ENCODE measurements at regions not wholly inside any gene's neighbourhood (a gene's known extent, or its start where the extent isn't known, plus 50 kb on each side); places are given as distances from the start of the nearest gene placed in this dataset.

DNA sequence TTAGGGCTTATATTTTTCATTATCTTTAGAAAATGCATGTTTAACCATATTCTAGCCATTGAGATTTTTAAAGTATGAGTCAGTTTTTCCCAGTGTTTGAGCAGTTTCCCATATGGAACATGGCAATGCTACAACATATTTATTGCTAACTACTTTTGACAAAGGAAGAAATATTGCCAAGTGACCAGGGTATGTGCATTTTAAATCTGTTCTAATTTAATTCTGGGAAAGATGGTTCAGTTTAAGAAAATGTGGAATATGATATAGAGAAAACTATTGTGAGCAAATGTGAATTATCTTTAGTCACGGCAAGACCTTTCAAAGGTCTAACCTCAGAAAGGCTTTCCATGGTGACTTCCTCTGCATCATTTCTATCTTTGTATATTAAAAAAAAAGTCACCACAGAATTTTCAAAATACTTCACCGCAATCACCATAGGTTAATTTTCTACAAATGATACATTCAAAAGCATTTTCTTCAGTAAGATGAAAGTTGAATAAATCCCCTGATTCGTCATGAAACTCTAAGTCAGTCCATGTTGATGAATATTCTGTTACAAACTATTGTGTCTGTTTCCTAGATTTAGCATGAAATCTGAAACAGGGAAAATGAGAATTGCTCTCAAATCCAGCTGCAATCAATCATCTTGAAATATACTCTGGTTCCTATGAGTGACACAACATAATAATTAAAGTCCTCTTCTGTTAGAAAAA, 2349.0 kb upstream of the TENM3 start:
- no peak overlapping the region for H3K27ac ChIP-seq (ENCODE audit: low read depth, low read length)
- no peaks in the 10 kb centered on the region for H3K4me1 ChIP-seq (ENCODE audit: control insufficient read depth, insufficient read depth, low read length, unreplicated experiment)
- H3K4me3 ChIP-seq (ENCODE audit: low read depth, low read length) = no peak overlapping the region
- H3K27me3 ChIP-seq (ENCODE audit: insufficient read depth, low read length) = no peaks in the 10 kb centered on the region
- no peak overlapping the region for H2AFZ ChIP-seq (ENCODE audit: low read length, unreplicated experiment)
- no peaks in the 10 kb centered on the region for H3K79me2 ChIP-seq (ENCODE audit: control insufficient read depth, insufficient read depth, low read length, unreplicated experiment)
- no peaks in the 10 kb centered on the region for H3K36me3 ChIP-seq (ENCODE audit: insufficient read depth, low read length)

DNA sequence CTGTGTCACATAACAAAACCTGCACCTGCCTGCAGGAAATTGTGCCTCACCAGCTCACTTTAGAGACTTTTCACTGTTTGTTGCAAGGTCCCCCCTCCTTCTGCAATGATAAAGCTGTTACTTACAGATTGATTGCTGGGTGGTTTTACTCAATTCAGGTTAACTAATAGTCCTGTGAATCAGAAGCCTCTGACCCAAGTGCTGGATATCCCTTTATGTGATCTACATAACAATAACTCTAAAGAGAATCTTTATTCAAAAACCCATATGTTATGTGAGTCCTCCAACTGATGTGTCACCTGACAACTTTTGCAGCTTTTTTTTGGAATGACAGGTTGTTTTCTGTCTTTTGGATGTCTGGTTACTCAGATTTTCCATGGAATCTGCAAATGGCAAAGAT, 2323.6 kb upstream of the TENM3 start:
- no peaks in the 10 kb centered on the region for H3K27me3 ChIP-seq (ENCODE audit: insufficient read depth, low read length)
- no peaks in the 10 kb centered on the region for H3K4me1 ChIP-seq (ENCODE audit: control insufficient read depth, insufficient read depth, low read length, unreplicated experiment)
- H3K4me3 ChIP-seq (ENCODE audit: low read depth, low read length) = no peak overlapping the region
- H3K79me2 ChIP-seq (ENCODE audit: control insufficient read depth, insufficient read depth, low read length, unreplicated experiment) = no peaks in the 10 kb centered on the region
- no peak overlapping the region for H3K27ac ChIP-seq (ENCODE audit: low read depth, low read length)
- no peaks in the 10 kb centered on the region for H3K36me3 ChIP-seq (ENCODE audit: insufficient read depth, low read length)
- H2AFZ ChIP-seq (ENCODE audit: low read length, unreplicated experiment) = no peak overlapping the region

DNA sequence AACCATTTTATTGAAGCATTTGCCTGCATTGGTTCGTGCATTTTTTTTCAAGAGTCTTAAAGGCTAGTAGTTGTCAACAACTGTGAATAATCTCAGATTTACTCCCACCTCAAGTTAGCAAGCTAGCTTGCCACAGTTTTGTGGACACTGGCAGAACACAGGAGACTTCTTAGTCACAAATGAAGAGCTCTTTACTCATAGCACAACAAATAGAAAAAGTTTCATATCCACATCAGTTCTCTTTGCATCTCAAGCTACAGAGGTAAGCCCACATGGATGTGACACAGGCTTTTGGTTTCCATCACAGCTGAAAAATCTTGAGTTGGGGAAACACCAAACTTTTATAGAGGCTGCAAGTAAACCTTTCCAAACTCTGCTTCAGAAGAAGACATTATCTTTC, 2315.7 kb upstream of the TENM3 start:
- no peaks in the 10 kb centered on the region for H3K27me3 ChIP-seq (ENCODE audit: insufficient read depth, low read length)
- H3K79me2 ChIP-seq (ENCODE audit: control insufficient read depth, insufficient read depth, low read length, unreplicated experiment) = no peaks in the 10 kb centered on the region
- no peak overlapping the region for H2AFZ ChIP-seq (ENCODE audit: low read length, unreplicated experiment)
- H3K27ac ChIP-seq (ENCODE audit: low read depth, low read length) = no peak overlapping the region
- H3K36me3 ChIP-seq (ENCODE audit: insufficient read depth, low read length) = no peaks in the 10 kb centered on the region
- no peaks in the 10 kb centered on the region for H3K4me1 ChIP-seq (ENCODE audit: control insufficient read depth, insufficient read depth, low read length, unreplicated experiment)
- H3K4me3 ChIP-seq (ENCODE audit: low read depth, low read length) = no peak overlapping the region

DNA sequence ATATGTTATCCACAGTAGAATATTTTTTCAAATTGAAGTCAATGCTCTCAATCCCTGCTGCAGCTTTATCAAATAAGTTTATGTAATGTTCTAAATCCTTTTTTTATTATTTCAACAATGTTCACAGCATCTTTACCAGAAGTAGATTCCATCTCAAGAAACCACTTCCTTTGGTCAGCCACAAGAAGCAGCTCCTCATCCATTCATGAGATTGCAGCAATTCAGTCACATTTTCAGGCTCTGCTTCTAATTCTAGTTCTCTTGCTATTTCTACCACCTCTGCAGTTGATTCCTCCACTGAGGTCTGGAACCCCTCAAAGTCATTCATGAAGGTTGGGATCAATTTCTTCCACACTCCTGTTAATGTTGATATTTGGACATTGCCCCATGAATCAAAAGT, 2301.3 kb upstream of the TENM3 start:
- H3K79me2 ChIP-seq (ENCODE audit: control insufficient read depth, insufficient read depth, low read length, unreplicated experiment) = no peaks in the 10 kb centered on the region
- no peaks in the 10 kb centered on the region for H3K4me1 ChIP-seq (ENCODE audit: control insufficient read depth, insufficient read depth, low read length, unreplicated experiment)
- H3K27ac ChIP-seq (ENCODE audit: low read depth, low read length) = no peak overlapping the region
- no peaks in the 10 kb centered on the region for H3K27me3 ChIP-seq (ENCODE audit: insufficient read depth, low read length)
- H3K36me3 ChIP-seq (ENCODE audit: insufficient read depth, low read length) = no peaks in the 10 kb centered on the region
- no peak overlapping the region for H3K4me3 ChIP-seq (ENCODE audit: low read depth, low read length)
- no peak overlapping the region for H2AFZ ChIP-seq (ENCODE audit: low read length, unreplicated experiment)

DNA sequence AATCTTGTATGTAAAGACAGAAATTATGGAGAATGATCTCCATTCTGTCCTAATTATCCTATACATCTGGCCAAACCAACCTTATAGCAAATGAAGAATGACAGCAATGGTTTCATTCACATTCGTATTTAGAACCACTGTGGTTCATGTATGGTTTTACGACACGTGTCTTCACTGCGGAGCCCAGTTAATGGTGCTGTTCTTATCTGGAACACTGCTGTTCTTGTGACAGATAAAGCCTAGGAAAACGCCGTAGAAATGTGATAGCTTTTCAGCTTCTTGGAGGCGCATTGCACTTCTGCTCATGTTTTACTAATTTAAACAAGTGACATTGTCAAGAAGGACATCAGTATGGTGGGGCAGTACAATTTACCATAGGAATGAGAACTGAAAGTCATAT, 2266.4 kb upstream of the TENM3 start:
- Histone ChIP-seq H3K36me3 (ENCODE audit: insufficient read depth, low read length) (no peaks in the 10 kb centered on the region), H3K79me2 (ENCODE audit: control insufficient read depth, insufficient read depth, low read length, unreplicated experiment) (no peaks in the 10 kb centered on the region), H3K27me3 (ENCODE audit: insufficient read depth, low read length) (no peaks in the 10 kb centered on the region), H3K4me1 (ENCODE audit: control insufficient read depth, insufficient read depth, low read length, unreplicated experiment) (no peaks in the 10 kb centered on the region), H3K27ac (ENCODE audit: low read depth, low read length) (no peak overlapping the region), H3K4me3 (ENCODE audit: low read depth, low read length) (no peak overlapping the region), H2AFZ (ENCODE audit: low read length, unreplicated experiment) (no peak overlapping the region)

DNA sequence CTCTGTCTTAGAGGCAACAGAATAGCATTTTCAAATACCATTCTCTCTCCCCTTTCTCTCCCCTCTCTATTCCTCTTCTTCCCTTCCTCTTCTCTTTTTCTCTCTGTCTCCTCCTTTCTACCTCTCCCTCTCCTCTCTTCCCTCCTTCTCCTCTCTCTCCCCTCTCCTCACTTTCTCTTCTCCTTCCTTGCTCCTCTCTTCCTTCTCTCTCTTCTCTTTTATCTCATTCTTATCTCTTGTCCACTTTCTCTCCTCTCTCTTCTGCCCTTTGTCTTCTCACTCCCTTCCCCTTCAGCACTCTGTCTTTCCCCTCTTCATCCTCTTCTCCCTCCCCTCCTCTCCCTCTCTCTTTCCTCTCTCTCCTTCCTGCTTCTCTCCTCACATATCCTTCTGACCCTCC, 2265.8 kb upstream of the TENM3 start:
- no peaks in the 10 kb centered on the region for H3K79me2 ChIP-seq (ENCODE audit: control insufficient read depth, insufficient read depth, low read length, unreplicated experiment)
- no peaks in the 10 kb centered on the region for H3K4me1 ChIP-seq (ENCODE audit: control insufficient read depth, insufficient read depth, low read length, unreplicated experiment)
- H3K27ac ChIP-seq (ENCODE audit: low read depth, low read length) = no peak overlapping the region
- H3K27me3 ChIP-seq (ENCODE audit: insufficient read depth, low read length) = no peaks in the 10 kb centered on the region
- no peak overlapping the region for H3K4me3 ChIP-seq (ENCODE audit: low read depth, low read length)
- no peak overlapping the region for H2AFZ ChIP-seq (ENCODE audit: low read length, unreplicated experiment)
- H3K36me3 ChIP-seq (ENCODE audit: insufficient read depth, low read length) = no peaks in the 10 kb centered on the region

DNA sequence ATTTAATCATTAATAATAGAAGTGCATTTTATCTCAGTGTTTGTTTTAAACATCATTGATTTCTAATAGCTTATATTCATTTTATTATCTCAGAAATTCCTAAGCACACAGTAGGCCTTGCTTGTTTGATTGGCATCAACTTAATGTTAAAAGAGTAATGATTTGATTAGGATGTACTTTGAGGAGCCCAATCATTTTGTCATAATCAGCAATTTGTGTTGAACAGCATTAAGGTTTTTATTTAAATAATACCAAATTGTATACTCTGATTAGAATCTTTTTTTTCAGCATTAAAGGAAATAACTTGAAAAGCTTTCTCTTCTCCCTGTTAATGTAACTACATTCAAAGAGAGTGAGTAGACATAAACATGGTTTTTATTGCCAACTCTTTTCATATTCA, 2262.0 kb upstream of the TENM3 start:
- H2AFZ ChIP-seq (ENCODE audit: low read length, unreplicated experiment) = no peak overlapping the region
- no peaks in the 10 kb centered on the region for H3K27me3 ChIP-seq (ENCODE audit: insufficient read depth, low read length)
- no peaks in the 10 kb centered on the region for H3K4me1 ChIP-seq (ENCODE audit: control insufficient read depth, insufficient read depth, low read length, unreplicated experiment)
- H3K79me2 ChIP-seq (ENCODE audit: control insufficient read depth, insufficient read depth, low read length, unreplicated experiment) = no peaks in the 10 kb centered on the region
- H3K27ac ChIP-seq (ENCODE audit: low read depth, low read length) = no peak overlapping the region
- no peaks in the 10 kb centered on the region for H3K36me3 ChIP-seq (ENCODE audit: insufficient read depth, low read length)
- H3K4me3 ChIP-seq (ENCODE audit: low read depth, low read length) = no peak overlapping the region

DNA sequence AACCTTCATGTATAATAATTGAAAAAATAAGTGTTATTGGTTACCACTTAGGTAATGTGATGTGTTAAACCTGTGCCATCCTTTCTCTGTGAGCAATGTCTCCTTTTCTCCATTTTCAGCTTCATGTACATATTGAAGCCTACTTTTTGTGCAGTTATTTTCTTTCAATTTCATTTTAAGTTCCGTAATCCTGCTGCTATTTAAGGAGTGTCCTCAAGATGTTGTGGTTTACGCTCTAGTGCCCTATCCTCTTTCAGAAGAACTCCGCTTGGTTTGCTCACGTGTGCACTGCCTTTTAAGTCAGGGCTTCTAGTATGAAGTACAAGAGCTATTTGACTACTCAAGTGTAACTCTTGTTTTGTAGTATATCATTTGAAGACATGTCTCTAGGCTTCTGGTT, 2253.2 kb upstream of the TENM3 start:
- H3K27ac ChIP-seq (ENCODE audit: low read depth, low read length) = no peak overlapping the region
- no peaks in the 10 kb centered on the region for H3K36me3 ChIP-seq (ENCODE audit: insufficient read depth, low read length)
- H3K4me3 ChIP-seq (ENCODE audit: low read depth, low read length) = no peak overlapping the region
- no peaks in the 10 kb centered on the region for H3K79me2 ChIP-seq (ENCODE audit: control insufficient read depth, insufficient read depth, low read length, unreplicated experiment)
- H3K4me1 ChIP-seq (ENCODE audit: control insufficient read depth, insufficient read depth, low read length, unreplicated experiment) = no peaks in the 10 kb centered on the region
- no peak overlapping the region for H2AFZ ChIP-seq (ENCODE audit: low read length, unreplicated experiment)
- no peaks in the 10 kb centered on the region for H3K27me3 ChIP-seq (ENCODE audit: insufficient read depth, low read length)

DNA sequence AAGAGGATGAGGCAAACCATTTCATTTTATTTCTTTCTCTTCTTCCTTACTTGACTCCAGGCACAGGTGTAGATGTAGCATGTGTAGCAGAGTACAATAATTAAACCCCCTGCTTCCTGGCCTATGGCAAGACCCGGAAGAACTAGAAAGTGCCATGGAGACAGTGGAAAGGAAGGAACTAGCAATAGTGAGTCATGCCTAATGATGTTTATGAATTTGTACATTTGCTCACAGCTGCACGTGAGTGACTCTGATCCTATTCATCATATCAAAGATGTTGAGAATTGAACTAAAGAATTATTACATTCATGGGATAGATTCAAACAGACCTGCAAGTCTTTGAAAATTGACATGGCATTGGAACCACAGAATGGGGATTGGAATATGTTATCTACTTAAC, 2233.9 kb upstream of the TENM3 start:
- Histone ChIP-seq H3K27me3 (ENCODE audit: insufficient read depth, low read length) (no peaks in the 10 kb centered on the region), H3K4me3 (ENCODE audit: low read depth, low read length) (no peak overlapping the region), H3K4me1 (ENCODE audit: control insufficient read depth, insufficient read depth, low read length, unreplicated experiment) (no peaks in the 10 kb centered on the region), H3K36me3 (ENCODE audit: insufficient read depth, low read length) (no peaks in the 10 kb centered on the region), H3K79me2 (ENCODE audit: control insufficient read depth, insufficient read depth, low read length, unreplicated experiment) (no peaks in the 10 kb centered on the region), H3K27ac (ENCODE audit: low read depth, low read length) (no peak overlapping the region), H2AFZ (ENCODE audit: low read length, unreplicated experiment) (no peak overlapping the region)

DNA sequence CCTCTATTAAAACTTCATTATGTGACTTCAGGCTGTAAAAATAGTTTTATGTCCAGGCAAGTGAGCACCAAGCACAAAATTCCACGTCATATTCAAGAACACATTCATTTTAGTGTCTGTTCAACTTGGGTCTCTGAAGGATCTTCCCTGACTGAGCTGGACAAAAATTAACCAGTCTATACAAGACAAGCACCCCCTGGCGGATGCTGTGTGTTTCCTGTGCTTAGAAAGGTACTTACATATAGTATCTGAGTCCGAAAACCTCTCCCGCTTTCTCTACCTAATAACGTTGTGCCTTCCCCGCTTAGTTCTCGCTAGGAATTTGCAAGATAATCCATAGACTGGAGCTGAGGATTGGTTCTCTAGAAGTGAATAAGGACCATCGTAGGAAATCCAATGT, 2214.5 kb upstream of the TENM3 start:
- no peak overlapping the region for H3K4me3 ChIP-seq (ENCODE audit: low read depth, low read length)
- H3K36me3 ChIP-seq (ENCODE audit: insufficient read depth, low read length) = no peaks in the 10 kb centered on the region
- H3K79me2 ChIP-seq (ENCODE audit: control insufficient read depth, insufficient read depth, low read length, unreplicated experiment) = no peaks in the 10 kb centered on the region
- H3K4me1 ChIP-seq (ENCODE audit: control insufficient read depth, insufficient read depth, low read length, unreplicated experiment) = no peaks in the 10 kb centered on the region
- no peak overlapping the region for H2AFZ ChIP-seq (ENCODE audit: low read length, unreplicated experiment)
- no peak overlapping the region for H3K27ac ChIP-seq (ENCODE audit: low read depth, low read length)
- H3K27me3 ChIP-seq (ENCODE audit: insufficient read depth, low read length) = no peaks in the 10 kb centered on the region

DNA sequence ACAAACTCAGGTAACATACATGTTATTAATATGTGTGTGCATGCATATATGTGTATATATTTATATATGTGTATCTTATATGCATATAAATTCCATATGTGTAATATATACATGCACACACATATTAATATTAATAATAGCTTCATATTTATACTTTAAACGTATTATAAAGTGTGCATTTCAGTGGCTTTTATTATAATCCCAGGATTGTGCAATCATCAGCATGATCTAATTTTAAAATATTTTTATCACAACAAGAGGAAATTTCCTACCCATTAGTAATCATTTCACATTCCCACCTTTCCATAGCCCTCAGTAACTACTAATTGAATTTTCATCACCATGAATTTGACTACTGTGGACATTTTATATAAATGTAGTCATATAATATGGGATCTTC, 2211.9 kb upstream of the TENM3 start:
- H2AFZ ChIP-seq (ENCODE audit: low read length, unreplicated experiment) = no peak overlapping the region

More for the DNA sequence above, 2211.9 kb upstream of the TENM3 start:
- Histone ChIP-seq H3K36me3 (ENCODE audit: insufficient read depth, low read length) (no peaks in the 10 kb centered on the region), H3K4me1 (ENCODE audit: control insufficient read depth, insufficient read depth, low read length, unreplicated experiment) (no peaks in the 10 kb centered on the region), H3K27me3 (ENCODE audit: insufficient read depth, low read length) (no peaks in the 10 kb centered on the region), H3K79me2 (ENCODE audit: control insufficient read depth, insufficient read depth, low read length, unreplicated experiment) (no peaks in the 10 kb centered on the region), H3K4me3 (ENCODE audit: low read depth, low read length) (no peak overlapping the region), H3K27ac (ENCODE audit: low read depth, low read length) (no peak overlapping the region)
